CD4-positive, CD25-positive, alpha-beta regulatory T cell (primary cell): ENCODE measurements at regions not wholly inside any gene's neighbourhood (a gene's known extent, or its start where the extent isn't known, plus 50 kb on each side); places are given as distances from the start of the nearest gene placed in this dataset.
A peak's percentile ranks its signal among the peaks of the same experiment; 100 is the strongest.

Source experiments
- ATAC-seq, 2 donors: fragments of 150-1000 bp; cut with Tn5 transposase; one replicate each; pipeline ENCODE4 v1.10.0; 2021; ENCODE audit warnings: low read depth in 2 of 2, moderate number of reproducible peaks in 2 of 2, moderate library complexity in 1 of 2
- DNase-seq, 3 donors: peaks; one replicate each; pipeline versions ENCODE4 v3.0.0 to v3.0.0-alpha.2; 2012 to 2022; ENCODE audit warnings: mixed read lengths in 1 of 3
- H3K27ac ChIP-seq: one replicate; pipeline ENCODE4 v1.7.0; 2013; ENCODE audit warnings: mild to moderate bottlenecking, low read length; ENCODE audit not compliant: insufficient read depth, poor library complexity, severe bottlenecking
- H3K27me3 ChIP-seq: one replicate; pipeline ENCODE4 v1.7.0; 2013; ENCODE audit warnings: low read length; ENCODE audit not compliant: control insufficient read depth, insufficient read depth
- H3K36me3 ChIP-seq: one replicate; pipeline ENCODE4 v1.7.0; 2013; ENCODE audit warnings: mild to moderate bottlenecking, low read length, moderate library complexity; ENCODE audit not compliant: control insufficient read depth, insufficient read depth
- H3K4me1 ChIP-seq: 2 replicates; pipeline ENCODE4 v1.7.0; 2013; ENCODE audit warnings: mild to moderate bottlenecking, low read length; ENCODE audit not compliant: insufficient read depth, control insufficient read depth, poor library complexity, severe bottlenecking
- H3K4me3 ChIP-seq: one replicate; pipeline ENCODE4 v1.7.0; 2013; ENCODE audit warnings: low read depth, mild to moderate bottlenecking, low read length, moderate library complexity
- H3K9me3 ChIP-seq, 2 experiments: 1 replicate in 1 of 2; 2 replicates in 1 of 2; pipeline ENCODE4 v1.7.0; 2013; ENCODE audit warnings: low read length in 2 of 2, mild to moderate bottlenecking in 1 of 2, moderate library complexity in 1 of 2; ENCODE audit not compliant: control insufficient read depth in 2 of 2
- H3K27ac Mint-ChIP-seq, 3 donors: one replicate each; pipeline ENCODE4 v1.8.0; 2020 to 2022; ENCODE audit warnings: mild to moderate bottlenecking in 3 of 3, mixed read lengths in 3 of 3, moderate library complexity in 2 of 3
- H3K27me3 Mint-ChIP-seq: one replicate; pipeline ENCODE4 v1.8.0; 2022; ENCODE audit warnings: mild to moderate bottlenecking, mixed read lengths
- H3K36me3 Mint-ChIP-seq: one replicate; pipeline ENCODE4 v1.8.0; 2020; ENCODE audit warnings: mixed read lengths
- H3K4me1 Mint-ChIP-seq, 4 donors: one replicate each; pipeline ENCODE4 v1.8.0; 2020 to 2022; ENCODE audit warnings: mixed read lengths in 4 of 4, mild to moderate bottlenecking in 1 of 4
- H3K4me3 Mint-ChIP-seq, 4 donors: one replicate each; pipeline ENCODE4 v1.8.0; 2020 to 2022; ENCODE audit warnings: mild to moderate bottlenecking in 4 of 4, mixed read lengths in 4 of 4, moderate library complexity in 3 of 4
- H3K9me3 Mint-ChIP-seq, 7 donors: one replicate each; pipeline ENCODE4 v1.8.0; 2020 to 2022; ENCODE audit warnings: mixed read lengths in 7 of 7, mild to moderate bottlenecking in 3 of 7, moderate library complexity in 2 of 7

DNA sequence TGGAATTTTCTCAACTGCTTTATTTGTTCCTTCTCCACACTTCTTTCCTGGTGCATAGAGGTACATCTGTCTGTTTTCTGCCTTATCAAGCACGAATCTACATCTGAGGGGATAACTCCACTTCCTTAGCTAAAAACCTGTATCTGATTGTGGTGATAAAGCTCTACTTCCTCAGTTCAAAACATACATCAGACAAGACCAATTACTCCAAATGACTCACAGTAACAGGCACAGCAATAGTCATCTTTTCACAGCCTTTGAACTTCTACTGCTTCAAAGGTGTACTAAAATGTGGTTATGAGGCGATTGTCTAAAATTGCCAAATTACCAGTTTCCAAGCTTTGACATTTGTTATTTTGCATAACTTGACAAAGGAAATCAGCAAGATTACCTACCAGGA, 803.6 kb upstream of the ZEB2 start:
- peak in 1 of 3 donors; percentile 7 for DNase-seq
- H3K27ac Mint-ChIP-seq, result peak overlapping the region in 1 of 3 donors; percentile 11

GRCh38 chr2:145321344-145321743, 801.4 kb upstream of the ZEB2 start:
- Mint-ChIP-seq H3K9me3 (peaks cover 0 to 9% (median 7%) of the 10 kb centered on the region in 7 donors), H3K4me3 (no peak overlapping the region), H3K36me3 (no peaks in the 10 kb centered on the region), H3K27me3 (no peaks in the 10 kb centered on the region), H3K4me1 (no peaks in the 10 kb centered on the region), H3K27ac (no peak overlapping the region)
- Histone ChIP-seq H3K36me3 (no peaks in the 10 kb centered on the region), H3K4me3 (no peak overlapping the region), H3K27ac (no peak overlapping the region), H3K9me3 (no peaks in the 10 kb centered on the region), H3K4me1 (peaks cover 2% of the 10 kb centered on the region), H3K27me3 (no peaks in the 10 kb centered on the region)
- DNase-seq (no peak), ATAC-seq (no peak)

More for the DNA sequence above, 803.6 kb upstream of the ZEB2 start:
- no peak for ATAC-seq
- Histone ChIP-seq H3K9me3 (no peaks in the 10 kb centered on the region), H3K36me3 (no peaks in the 10 kb centered on the region), H3K27me3 (no peaks in the 10 kb centered on the region), H3K4me1 (peaks cover 2% of the 10 kb centered on the region), H3K27ac (no peak overlapping the region), H3K4me3 (no peak overlapping the region)
- H3K36me3 Mint-ChIP-seq, result no peaks in the 10 kb centered on the region
- H3K27me3 Mint-ChIP-seq, result no peaks in the 10 kb centered on the region
- peaks cover 0 to 7% (median 3%) of the 10 kb centered on the region in 7 donors for H3K9me3 Mint-ChIP-seq
- no peaks in the 10 kb centered on the region for H3K4me1 Mint-ChIP-seq
- H3K4me3 Mint-ChIP-seq, result no peak overlapping the region

GRCh38 chr2:145316496-145316895, 796.6 kb upstream of the ZEB2 start:
- Mint-ChIP-seq H3K4me1 (no peaks in the 10 kb centered on the region), H3K9me3 (peaks cover 2 to 12% (median 7%) of the 10 kb centered on the region in 7 donors), H3K4me3 (no peak overlapping the region), H3K27me3 (no peaks in the 10 kb centered on the region), H3K36me3 (no peaks in the 10 kb centered on the region), H3K27ac (no peak overlapping the region)
- no peak overlapping the region for H3K4me3 ChIP-seq
- DNase-seq (no peak), ATAC-seq (no peak)
- H3K27ac ChIP-seq, result no peak overlapping the region
- no peaks in the 10 kb centered on the region for H3K36me3 ChIP-seq
- H3K4me1 ChIP-seq, result no peaks in the 10 kb centered on the region
- H3K9me3 ChIP-seq, result no peaks in the 10 kb centered on the region
- H3K27me3 ChIP-seq, result no peaks in the 10 kb centered on the region

GRCh38 chr2:145315053-145315452, 795.1 kb upstream of the ZEB2 start:
- Histone ChIP-seq H3K4me1 (no peaks in the 10 kb centered on the region), H3K27ac (no peak overlapping the region), H3K36me3 (no peaks in the 10 kb centered on the region), H3K9me3 (no peaks in the 10 kb centered on the region), H3K27me3 (no peaks in the 10 kb centered on the region), H3K4me3 (no peak overlapping the region)
- DNase-seq (no peak), ATAC-seq (no peak)
- Mint-ChIP-seq H3K4me1 (no peaks in the 10 kb centered on the region), H3K36me3 (no peaks in the 10 kb centered on the region), H3K27me3 (no peaks in the 10 kb centered on the region), H3K9me3 (peaks cover 2 to 16% (median 5%) of the 10 kb centered on the region in 7 donors), H3K4me3 (no peak overlapping the region), H3K27ac (no peak overlapping the region)

DNA sequence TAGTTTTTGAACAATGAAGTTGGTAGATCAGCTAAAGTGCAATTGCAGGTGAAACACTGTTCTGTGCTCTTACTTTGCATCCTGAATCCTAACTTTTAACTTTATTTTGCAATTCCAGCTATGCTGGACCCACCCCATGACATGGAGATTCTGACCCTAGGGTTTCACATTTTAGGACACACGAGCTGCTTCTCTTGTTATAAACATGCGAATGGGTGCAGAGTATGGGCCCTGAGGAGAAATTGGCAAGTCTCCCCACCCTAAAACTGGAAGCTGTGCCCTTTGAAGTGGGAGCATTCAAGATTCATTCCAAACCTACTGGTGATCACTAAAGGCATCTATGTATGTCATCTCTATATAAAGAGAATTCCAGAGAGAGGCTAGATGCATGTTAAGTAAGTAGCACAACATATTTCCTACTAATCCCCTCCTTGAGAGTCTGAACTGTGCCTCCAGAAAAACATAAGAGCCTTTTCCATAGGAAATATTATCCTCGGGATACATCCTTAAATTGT, 794.3 kb upstream of the ZEB2 start:
- no peak for ATAC-seq
- Histone ChIP-seq H3K27me3 (no peaks in the 10 kb centered on the region), H3K4me1 (no peaks in the 10 kb centered on the region), H3K27ac (no peak overlapping the region), H3K36me3 (no peaks in the 10 kb centered on the region), H3K4me3 (no peak overlapping the region), H3K9me3 (no peaks in the 10 kb centered on the region)
- no peak overlapping the region for H3K4me3 Mint-ChIP-seq
- no peaks in the 10 kb centered on the region for H3K27me3 Mint-ChIP-seq
- H3K27ac Mint-ChIP-seq, result no peak overlapping the region
- no peaks in the 10 kb centered on the region for H3K36me3 Mint-ChIP-seq
- no peaks in the 10 kb centered on the region for H3K4me1 Mint-ChIP-seq
- peaks cover 3 to 19% (median 5%) of the 10 kb centered on the region in 7 donors for H3K9me3 Mint-ChIP-seq
- DNase-seq, result no peak

GRCh38 chr2:145305889-145306288, 786.0 kb upstream of the ZEB2 start:
- Mint-ChIP-seq H3K4me3 (no peak overlapping the region), H3K27ac (no peak overlapping the region), H3K27me3 (no peaks in the 10 kb centered on the region), H3K36me3 (no peaks in the 10 kb centered on the region), H3K9me3 (peaks cover 0 to 7% (median 1%) of the 10 kb centered on the region in 7 donors), H3K4me1 (no peaks in the 10 kb centered on the region)
- DNase-seq (no peak), ATAC-seq (no peak)
- Histone ChIP-seq H3K4me3 (no peak overlapping the region), H3K9me3 (no peaks in the 10 kb centered on the region), H3K27ac (no peak overlapping the region), H3K27me3 (no peaks in the 10 kb centered on the region), H3K4me1 (no peaks in the 10 kb centered on the region), H3K36me3 (no peaks in the 10 kb centered on the region)

DNA sequence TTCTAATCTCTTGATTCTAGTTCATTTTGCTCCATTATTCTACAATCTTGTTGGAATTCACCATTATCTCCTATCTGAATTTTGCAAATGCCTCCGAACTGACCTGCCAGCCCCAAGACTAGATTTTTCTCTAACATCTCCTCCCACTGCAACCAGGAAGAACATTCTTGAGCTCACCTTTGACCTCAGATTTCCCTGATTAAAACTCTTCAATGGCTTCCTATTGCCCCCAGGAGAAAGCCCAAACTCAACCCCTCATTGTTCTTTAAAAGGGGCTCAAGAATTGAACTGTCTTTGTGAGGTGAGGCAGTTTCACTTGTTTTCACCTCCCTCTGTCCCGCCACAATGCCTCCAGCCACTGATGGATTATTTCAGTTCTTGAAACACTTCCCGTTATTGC, 784.6 kb upstream of the ZEB2 start:
- Mint-ChIP-seq H3K4me1 (no peaks in the 10 kb centered on the region), H3K9me3 (peaks cover 0 to 7% (median 1%) of the 10 kb centered on the region in 7 donors), H3K27me3 (no peaks in the 10 kb centered on the region), H3K36me3 (no peaks in the 10 kb centered on the region), H3K27ac (no peak overlapping the region), H3K4me3 (no peak overlapping the region)
- DNase-seq (no peak), ATAC-seq (no peak)
- H3K27me3 ChIP-seq, result no peaks in the 10 kb centered on the region
- no peak overlapping the region for H3K4me3 ChIP-seq
- H3K27ac ChIP-seq, result no peak overlapping the region
- no peaks in the 10 kb centered on the region for H3K9me3 ChIP-seq
- H3K36me3 ChIP-seq, result no peaks in the 10 kb centered on the region
- no peaks in the 10 kb centered on the region for H3K4me1 ChIP-seq

DNA sequence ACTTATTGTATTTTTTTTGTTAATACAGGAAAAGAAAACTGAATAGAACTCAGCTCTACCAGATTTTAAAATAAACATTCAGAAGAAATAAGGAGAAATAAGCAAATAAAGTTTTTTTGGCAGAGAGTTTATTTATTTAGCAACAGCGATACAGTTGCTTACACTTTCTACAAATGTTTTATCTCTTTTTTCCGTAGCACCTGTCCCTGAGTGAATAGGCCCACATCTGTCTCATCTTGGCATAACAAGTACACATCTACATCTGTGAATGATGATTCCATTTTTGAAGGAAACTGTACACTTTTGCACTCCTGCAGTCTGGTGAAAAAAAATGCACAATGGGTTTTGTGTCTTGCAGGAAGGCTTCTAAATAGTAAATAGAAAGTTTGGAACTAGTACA, 783.6 kb upstream of the ZEB2 start:
- Mint-ChIP-seq H3K27ac (no peak overlapping the region), H3K4me1 (no peaks in the 10 kb centered on the region), H3K36me3 (no peaks in the 10 kb centered on the region), H3K27me3 (no peaks in the 10 kb centered on the region), H3K4me3 (no peak overlapping the region), H3K9me3 (peaks cover 0 to 7% (median 1%) of the 10 kb centered on the region in 7 donors)
- Histone ChIP-seq H3K4me1 (no peaks in the 10 kb centered on the region), H3K27ac (no peak overlapping the region), H3K27me3 (no peaks in the 10 kb centered on the region), H3K9me3 (no peaks in the 10 kb centered on the region), H3K4me3 (no peak overlapping the region), H3K36me3 (no peaks in the 10 kb centered on the region)
- no peak for DNase-seq
- no peak for ATAC-seq
